Peyer's patch (tissue), 4 donors: ENCODE measurements at regions not wholly inside any gene's neighbourhood (a gene's known extent, or its start where the extent isn't known, plus 50 kb on each side); places are given as distances from the start of the nearest gene placed in this dataset.

Source experiments
- DNase-seq, 3 donors: peaks; one replicate each; pipeline ENCODE4 v3.0.0-alpha.2; 2017 to 2019
- H3K27ac ChIP-seq, 4 donors: fragments of 200-600 bp; sonication (generic); one replicate each; pipeline ENCODE4 v1.5.1; 2016 to 2019
- H3K27me3 ChIP-seq, 2 donors: fragments of 200-600 bp; sonication (generic); one replicate each; pipeline ENCODE4 v1.5.1; 2019
- H3K36me3 ChIP-seq, 3 donors: fragments of 200-600 bp; sonication (generic); one replicate each; pipeline ENCODE4 v1.5.1; 2016 to 2019
- H3K4me1 ChIP-seq, 4 donors: fragments of 200-600 bp; sonication (generic); one replicate each; pipeline ENCODE4 v1.5.1; 2016 to 2019
- H3K4me3 ChIP-seq, 4 donors: fragments of 200-600 bp; sonication (generic); 1 replicate in 3 of 4; 2 replicates in 1 of 4; pipeline ENCODE4 v1.5.1; 2016 to 2019; ENCODE audit warnings: mild to moderate bottlenecking in 1 of 4
- H3K9me3 ChIP-seq, 4 donors: fragments of 200-600 bp; sonication (generic); one replicate each; pipeline ENCODE4 v1.5.1; 2016 to 2019; ENCODE audit warnings: mild to moderate bottlenecking in 1 of 4
- POLR2A ChIP-seq, 2 donors: fragments of 450-650 bp; IDR thresholded peaks; one replicate each; pipeline ENCODE4 v1.5.1; 2017; ENCODE audit warnings: antibody characterized with exemption in 2 of 2, mild to moderate bottlenecking in 2 of 2, moderate library complexity in 2 of 2
- TF ChIP-seq, protein P1 (sequence below), 6 experiments: fragments of 450-650 bp in 4 of 6; fragments of 200-600 bp in 2 of 6; sonication (generic) in 1 of 6; IDR thresholded peaks; one replicate each; pipeline ENCODE4 v1.5.1; 2017 to 2019; ENCODE audit warnings: antibody characterized with exemption in 6 of 6, mild to moderate bottlenecking in 3 of 6, moderate library complexity in 1 of 6

DNA sequence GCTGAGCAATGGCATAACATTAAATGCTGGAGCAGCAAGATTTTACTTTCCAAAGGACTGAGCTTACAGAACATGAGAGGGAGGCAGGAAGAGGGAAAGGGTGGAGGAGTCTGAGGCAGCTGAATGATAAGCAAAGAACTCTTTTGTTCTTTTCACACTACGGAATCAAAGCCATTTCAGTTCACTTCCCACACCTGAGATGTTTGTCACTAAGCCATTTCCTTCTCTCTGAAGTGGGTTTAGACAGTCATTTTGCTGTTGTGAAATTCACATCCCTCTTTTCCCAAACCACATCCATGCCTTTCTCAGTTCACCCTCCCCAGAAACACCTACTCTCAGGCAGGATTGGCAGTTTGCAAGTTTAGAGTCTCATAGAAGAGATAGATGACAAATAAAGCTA is 267.9 kb downstream of the ADGRG6 start:
- DNase-seq: no peak
- no peak overlapping the region for H3K27ac ChIP-seq
- no peak for TF ChIP-seq POLR2A (IDR thresholded peaks at IDR 0.05)
- TF ChIP-seq, protein P1, sequence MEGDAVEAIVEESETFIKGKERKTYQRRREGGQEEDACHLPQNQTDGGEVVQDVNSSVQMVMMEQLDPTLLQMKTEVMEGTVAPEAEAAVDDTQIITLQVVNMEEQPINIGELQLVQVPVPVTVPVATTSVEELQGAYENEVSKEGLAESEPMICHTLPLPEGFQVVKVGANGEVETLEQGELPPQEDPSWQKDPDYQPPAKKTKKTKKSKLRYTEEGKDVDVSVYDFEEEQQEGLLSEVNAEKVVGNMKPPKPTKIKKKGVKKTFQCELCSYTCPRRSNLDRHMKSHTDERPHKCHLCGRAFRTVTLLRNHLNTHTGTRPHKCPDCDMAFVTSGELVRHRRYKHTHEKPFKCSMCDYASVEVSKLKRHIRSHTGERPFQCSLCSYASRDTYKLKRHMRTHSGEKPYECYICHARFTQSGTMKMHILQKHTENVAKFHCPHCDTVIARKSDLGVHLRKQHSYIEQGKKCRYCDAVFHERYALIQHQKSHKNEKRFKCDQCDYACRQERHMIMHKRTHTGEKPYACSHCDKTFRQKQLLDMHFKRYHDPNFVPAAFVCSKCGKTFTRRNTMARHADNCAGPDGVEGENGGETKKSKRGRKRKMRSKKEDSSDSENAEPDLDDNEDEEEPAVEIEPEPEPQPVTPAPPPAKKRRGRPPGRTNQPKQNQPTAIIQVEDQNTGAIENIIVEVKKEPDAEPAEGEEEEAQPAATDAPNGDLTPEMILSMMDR (IDR thresholded peaks at IDR 0.05): no peak
- no peaks in the 10 kb centered on the region for H3K4me1 ChIP-seq
- H3K36me3 ChIP-seq: no peaks in the 10 kb centered on the region
- no peak overlapping the region for H3K4me3 ChIP-seq
- no peaks in the 10 kb centered on the region for H3K27me3 ChIP-seq
- H3K9me3 ChIP-seq: peaks cover 0 to 7% (median 0%) of the 10 kb centered on the region in 4 donors

DNA sequence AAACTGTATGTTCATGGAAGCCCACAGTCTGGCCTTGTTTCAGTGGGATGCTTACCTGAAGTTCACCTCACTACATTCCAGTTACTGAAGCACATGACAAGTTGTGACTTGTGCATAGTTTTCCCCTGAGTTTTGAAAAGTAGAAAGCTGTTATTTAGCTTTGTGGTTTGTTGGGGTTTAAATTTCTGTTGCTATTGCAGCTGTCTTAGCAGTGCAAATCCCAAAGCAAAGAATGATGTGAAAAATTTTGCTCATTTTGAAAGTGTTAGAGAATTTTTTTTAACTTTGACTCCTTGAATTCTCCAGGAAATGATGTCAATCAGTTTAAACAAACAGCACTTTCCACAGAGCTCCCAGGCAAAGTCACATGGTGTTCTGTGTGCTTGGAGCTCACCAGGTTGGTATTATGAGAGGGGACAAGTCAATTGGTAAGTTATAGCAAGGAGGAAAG is 268.4 kb downstream of the ADGRG6 start:
- DNase-seq: no peak
- no peak overlapping the region for H3K27ac ChIP-seq
- H3K36me3 ChIP-seq: no peaks in the 10 kb centered on the region

DNA sequence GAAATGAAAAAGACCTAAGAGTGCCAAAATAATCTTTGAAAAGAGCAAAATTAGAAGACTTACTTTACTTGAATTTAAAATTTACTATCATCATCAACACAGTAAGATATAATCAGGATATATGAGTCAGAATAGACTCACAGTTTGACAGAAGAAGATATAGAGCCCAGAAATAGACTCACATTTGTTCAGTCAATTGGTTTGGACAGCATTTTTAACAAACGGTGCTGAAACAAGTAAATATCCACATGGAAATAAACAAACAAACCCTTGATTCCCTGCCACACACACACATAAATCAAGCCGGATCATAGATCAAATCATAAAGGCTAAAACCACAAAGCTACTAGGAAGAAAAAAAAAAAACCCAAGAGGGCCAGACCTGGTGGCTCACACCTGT is 291.1 kb downstream of the ADGRG6 start:
- Histone ChIP-seq H3K4me1 (no peaks in the 10 kb centered on the region), H3K27ac (no peak overlapping the region), H3K27me3 (no peaks in the 10 kb centered on the region), H3K4me3 (no peak overlapping the region), H3K36me3 (no peaks in the 10 kb centered on the region), H3K9me3 (no peaks in the 10 kb centered on the region)
- TF ChIP-seq, protein P1 (IDR thresholded peaks at IDR 0.05): no peak
- no peak for DNase-seq

More for the DNA sequence above, 268.4 kb downstream of the ADGRG6 start:
- Histone ChIP-seq H3K4me1 (no peaks in the 10 kb centered on the region), H3K9me3 (peaks cover 0 to 7% (median 0%) of the 10 kb centered on the region in 4 donors), H3K4me3 (no peak overlapping the region), H3K27me3 (no peaks in the 10 kb centered on the region)
- TF ChIP-seq, protein P1 (IDR thresholded peaks at IDR 0.05): no peak
- TF ChIP-seq POLR2A (IDR thresholded peaks at IDR 0.05): no peak

DNA sequence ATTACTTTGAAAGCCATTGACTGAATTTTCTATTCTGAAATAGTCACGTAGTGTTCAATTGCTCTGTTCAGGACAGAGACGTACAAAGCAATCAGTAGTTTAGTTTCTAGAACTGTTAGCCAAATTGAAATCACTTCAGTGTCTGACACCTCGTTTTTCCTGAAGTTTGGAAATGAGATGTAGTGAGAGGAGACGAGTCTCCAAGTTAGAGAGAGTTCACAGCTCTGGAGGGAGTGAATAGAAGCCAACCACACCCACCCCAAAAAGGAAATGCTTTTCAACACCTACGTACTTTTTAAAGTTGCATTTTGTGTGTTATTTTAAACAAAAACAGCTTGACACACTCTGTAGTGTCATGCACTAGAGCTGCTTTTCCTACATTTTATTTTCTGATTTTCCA is 296.0 kb downstream of the ADGRG6 start:
- Histone ChIP-seq H3K36me3 (no peaks in the 10 kb centered on the region), H3K27me3 (no peaks in the 10 kb centered on the region), H3K4me1 (no peaks in the 10 kb centered on the region), H3K4me3 (no peak overlapping the region), H3K9me3 (no peaks in the 10 kb centered on the region), H3K27ac (no peak overlapping the region)
- DNase-seq: no peak
- TF ChIP-seq, protein P1 (IDR thresholded peaks at IDR 0.05): no peak
- TF ChIP-seq POLR2A (IDR thresholded peaks at IDR 0.05): no peak

DNA sequence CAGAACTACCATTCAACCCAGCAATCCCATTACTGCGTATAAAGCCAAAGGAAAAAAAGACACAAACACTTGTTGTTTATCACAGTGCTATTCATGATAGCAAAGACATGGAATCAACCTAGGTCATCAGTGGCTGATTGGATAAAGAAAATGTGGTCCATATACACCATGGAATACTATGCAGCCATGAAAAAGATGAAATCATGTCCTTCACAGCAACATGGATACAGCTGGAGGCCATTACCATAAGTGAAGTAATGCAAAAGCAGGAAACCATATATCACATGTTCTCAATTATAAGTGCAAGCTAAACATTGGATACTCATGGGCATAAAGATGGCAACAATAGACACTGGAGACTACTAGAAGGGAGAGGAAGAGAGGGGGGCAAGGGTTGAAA is 299.6 kb downstream of the ADGRG6 start:
- no peak for DNase-seq
- Histone ChIP-seq H3K9me3 (no peaks in the 10 kb centered on the region), H3K4me1 (no peaks in the 10 kb centered on the region), H3K36me3 (no peaks in the 10 kb centered on the region), H3K27me3 (no peaks in the 10 kb centered on the region), H3K27ac (no peak overlapping the region), H3K4me3 (no peak overlapping the region)
- TF ChIP-seq, protein P1 (IDR thresholded peaks at IDR 0.05): no peak
- no peak for TF ChIP-seq POLR2A (IDR thresholded peaks at IDR 0.05)

DNA sequence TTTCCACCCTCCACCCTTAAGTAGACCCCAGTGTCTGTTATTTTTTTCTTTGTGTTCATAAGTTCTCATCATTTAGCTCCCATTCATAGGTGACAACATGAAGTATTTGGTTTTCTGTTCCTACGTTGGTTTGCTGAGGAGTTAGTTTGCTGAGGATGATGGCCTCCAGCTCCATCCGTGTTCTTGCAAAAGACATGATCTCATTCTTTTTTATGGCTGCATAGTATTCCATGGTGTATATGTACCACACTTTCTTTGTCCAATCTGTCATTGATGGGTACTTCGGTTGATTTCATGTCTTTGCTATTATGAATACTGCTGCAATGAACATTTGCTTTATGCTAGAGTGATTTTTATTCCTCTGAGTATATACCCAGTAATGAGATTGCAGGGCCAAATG is 301.2 kb downstream of the ADGRG6 start:
- H3K9me3 ChIP-seq: no peaks in the 10 kb centered on the region
- H3K27ac ChIP-seq: no peak overlapping the region
- TF ChIP-seq, protein P1 (IDR thresholded peaks at IDR 0.05): no peak
- TF ChIP-seq POLR2A (IDR thresholded peaks at IDR 0.05): no peak
- DNase-seq: no peak
- no peak overlapping the region for H3K4me3 ChIP-seq
- no peaks in the 10 kb centered on the region for H3K27me3 ChIP-seq
- no peaks in the 10 kb centered on the region for H3K4me1 ChIP-seq
- no peaks in the 10 kb centered on the region for H3K36me3 ChIP-seq
